ENCODE measurements at regions not wholly inside any gene's neighbourhood (a gene's known extent, or its start where the extent isn't known, plus 50 kb on each side); places are given as distances from the start of the nearest gene placed in this dataset.

GRCh38 chr18:71689416-71690160 lies 854.6 kb downstream of the CBLN2 start:
- DNase-seq, result no peak

DNA sequence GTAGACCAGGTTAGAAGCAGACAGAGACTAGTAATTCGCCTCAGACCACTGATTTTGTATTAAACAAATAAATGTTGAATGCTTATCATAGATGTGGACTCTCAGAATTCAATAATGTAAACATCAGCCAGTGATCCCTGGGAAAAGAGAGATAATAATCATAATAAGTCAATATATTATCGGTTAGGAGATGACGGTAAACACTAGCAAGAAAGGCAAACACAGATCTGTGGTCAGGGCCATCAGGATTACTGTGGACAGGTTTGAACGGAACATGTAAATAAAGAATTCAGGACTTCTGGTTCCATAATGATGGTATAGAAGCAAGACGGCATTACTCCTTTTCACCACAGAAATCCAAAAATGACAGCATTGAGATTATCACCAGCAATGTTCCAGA lies 861.6 kb downstream of the CBLN2 start:
- no peak for DNase-seq

DNA sequence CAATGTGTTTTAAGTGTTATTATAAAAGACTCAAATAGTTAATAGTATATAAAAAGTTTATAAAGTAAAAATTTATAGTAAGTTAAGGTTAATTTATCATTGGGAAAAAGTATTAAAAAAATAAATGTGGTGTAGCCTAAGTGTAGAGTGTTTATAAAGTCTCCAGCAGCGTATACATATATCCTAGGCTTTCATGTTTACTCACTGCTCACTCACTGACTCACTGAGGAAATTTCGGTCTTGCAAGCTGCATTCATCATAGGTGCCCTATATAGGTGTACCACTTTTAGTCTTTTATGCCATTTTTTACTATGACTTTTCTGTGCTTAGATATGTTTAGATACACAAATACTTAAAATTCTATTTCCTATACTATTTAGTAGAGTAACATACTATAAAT lies 866.0 kb downstream of the CBLN2 start:
- no peak for DNase-seq

GRCh38 chr18:71673954-71674353 lies 870.2 kb downstream of the CBLN2 start:
- DNase-seq, result no peak

DNA sequence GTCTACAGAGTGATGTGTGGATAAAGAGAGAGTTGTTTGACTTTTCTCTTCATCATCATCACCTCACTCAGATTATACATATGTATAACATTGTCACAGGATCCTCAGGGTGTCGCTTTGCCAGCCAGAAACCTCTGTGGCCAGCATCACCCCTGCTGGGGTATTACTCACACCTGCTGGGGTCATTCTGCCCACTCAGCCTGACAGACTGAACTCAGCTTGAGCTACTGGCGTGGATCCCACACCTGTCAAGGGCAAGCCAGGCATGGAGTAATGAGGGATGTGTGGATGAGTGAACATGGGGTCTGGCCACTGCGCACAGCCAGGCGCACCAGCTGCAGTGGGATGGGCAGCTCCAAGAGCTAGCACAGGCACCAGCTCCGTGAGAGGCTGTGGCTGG lies 870.6 kb downstream of the CBLN2 start:
- DNase-seq, result no peak

DNA sequence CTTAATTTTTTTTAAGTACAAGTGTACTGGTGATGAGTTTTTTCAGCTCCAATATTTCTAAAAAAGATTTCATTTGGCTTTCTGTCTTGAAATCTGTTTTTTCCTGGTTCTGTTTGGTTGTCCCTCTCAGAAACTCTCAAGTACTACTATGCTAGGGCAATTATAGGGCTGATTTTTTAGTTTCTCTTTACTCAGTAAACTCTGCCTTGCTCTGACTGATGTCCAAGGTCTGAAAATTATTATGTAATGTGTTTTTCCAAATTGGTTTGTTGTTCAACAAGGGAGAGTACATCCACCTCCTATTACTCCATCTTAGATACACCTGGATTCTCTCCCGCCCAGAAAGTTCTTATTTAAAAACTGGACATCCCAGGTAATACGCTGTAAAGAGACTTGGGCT lies 877.7 kb downstream of the CBLN2 start:
- no peak for DNase-seq

DNA sequence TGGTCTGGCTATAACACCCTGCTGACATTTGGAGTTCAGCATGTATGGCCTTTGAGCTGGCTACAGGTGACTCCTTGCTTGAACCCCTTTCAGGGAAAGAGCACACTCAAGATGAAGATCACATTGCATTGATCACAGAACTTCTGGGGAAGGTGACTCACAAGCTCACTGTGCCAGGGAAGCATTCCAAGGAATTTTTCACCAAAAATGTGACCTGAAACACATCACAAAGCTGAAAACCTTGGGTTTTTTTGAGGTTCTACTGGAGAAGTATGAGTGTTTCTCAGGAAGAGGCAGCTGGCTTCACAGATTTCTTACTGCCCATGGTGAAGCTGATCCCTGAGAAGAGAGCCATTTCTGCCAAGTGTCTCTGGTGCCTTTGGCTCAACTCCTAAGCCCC lies 879.0 kb downstream of the CBLN2 start:
- DNase-seq, result no peak

DNA sequence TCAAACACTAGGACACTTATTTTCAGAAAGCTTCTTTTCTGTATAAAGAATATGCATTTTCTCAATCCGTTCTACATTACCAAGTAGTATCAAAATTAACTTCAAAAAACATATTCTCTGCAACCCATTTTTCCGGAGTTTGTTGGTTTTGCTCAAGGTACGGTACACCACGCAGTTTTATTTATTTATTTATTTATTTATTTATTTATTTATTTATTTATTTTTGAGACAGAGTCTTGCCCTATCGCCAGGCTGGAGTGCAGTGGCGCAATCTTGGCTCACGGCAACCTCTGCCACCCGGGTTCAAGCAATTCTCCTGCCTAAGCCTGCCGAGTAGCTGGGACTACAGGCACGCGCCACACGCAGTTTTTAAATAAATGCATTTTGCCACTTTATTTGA lies 900.3 kb downstream of the CBLN2 start:
- no peak for DNase-seq

- DNase-seq, result no peak
Measured at GRCh38 chr18:71630696-71631095, 913.4 kb downstream of the CBLN2 start.

DNA sequence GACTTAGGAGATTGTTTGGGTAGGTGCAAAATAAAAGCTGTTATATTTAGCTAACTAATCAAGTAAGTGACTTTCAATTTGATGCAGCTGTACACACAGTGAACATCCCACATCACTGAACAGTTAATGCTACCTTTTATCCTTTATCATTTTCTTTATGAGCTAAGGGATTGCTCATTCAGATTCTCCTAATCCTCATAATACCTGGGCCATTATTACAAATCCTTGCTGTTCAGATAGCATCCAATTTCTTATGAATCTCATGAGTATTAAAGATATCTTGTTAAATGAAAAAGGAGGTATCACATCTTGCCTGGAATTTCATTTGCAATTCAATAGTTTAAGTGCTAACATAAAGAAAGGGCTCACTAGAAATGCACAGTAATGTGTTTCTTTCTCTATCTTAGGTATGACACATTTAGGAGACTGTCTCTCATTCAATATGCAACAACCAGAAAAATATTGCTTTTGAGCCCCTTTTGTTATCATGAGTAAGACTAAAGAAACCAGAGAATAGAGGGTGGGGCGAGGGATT lies 918.5 kb downstream of the CBLN2 start:
- no peak for DNase-seq

GRCh38 chr18:71598374-71598773 lies 945.8 kb downstream of the CBLN2 start:
- DNase-seq, result no peak

- DNase-seq, result no peak
Measured at GRCh38 chr18:71597219-71597618, 946.9 kb downstream of the CBLN2 start.

GRCh38 chr18:71583252-71583651 lies 960.9 kb downstream of the CBLN2 start:
- DNase-seq, result no peak

DNA sequence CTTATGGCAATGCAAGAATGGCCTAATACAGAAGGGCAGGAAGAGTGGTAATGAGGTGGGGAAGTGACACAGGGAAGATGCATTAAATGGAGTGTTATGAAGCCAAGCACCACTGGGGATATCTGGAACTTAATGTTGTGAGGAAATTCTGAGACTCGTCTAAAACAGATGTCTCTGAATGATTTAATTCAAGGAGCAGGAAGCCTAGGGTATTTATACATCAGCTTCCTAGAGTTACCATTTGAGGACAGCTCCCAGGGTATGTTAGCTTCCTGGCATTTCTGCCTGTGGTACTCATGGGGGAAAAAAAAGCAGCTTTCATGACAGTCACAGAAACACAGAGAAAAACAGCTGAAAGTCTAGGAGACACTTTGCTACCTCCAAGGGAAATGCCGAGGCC lies 989.5 kb downstream of the CBLN2 start:
- no peak for DNase-seq

DNA sequence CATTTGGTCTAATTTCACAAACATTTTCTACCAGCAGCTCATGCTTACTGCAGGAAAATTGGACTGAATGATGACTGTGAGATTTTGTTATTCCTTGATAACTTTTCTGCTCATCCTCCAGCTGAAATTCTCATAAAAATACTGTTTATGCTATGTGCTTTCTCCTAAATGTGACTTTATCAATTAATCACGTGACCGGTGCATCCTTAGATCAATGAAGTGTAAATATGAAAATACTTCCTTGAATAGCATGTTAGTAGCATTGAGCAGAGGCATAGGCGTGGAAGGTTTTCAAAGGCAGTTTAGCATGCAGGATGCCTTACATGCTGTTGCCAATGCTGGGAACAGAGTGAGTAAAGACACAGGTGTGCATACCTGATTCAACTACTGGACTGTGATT lies 1002.5 kb downstream of the CBLN2 start:
- DNase-seq, result no peak

DNA sequence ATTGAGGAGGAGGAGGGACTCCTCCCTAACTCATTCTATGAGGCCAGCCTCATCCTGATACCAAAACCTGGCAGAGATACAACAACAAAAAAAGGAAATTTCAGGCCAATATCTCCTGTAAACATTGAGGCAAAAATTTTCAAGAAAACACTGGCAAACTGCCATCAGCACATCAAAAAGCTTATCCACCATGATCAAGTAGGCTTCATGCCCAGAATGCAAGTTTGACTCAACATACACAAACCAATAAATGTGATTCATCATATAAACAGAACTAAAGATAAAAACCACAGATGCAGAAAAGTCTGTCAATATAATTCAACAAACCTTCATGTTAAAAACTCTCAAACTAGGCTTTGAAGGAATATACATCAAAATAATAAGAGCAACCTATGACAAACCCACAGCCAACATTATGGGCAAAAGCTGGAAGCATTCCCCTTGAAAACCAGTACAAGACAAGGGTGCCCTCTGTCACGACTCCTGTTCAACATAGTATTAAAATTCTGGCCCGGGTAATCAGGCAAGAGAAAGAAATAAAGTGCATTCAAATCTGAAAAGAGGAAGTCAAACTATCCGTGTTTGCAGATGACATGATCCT lies 1014.3 kb downstream of the CBLN2 start:
- DNase-seq, result no peak

- DNase-seq, result no peak
Measured at GRCh38 chr18:71523483-71524435, 1020.4 kb downstream of the CBLN2 start.

DNA sequence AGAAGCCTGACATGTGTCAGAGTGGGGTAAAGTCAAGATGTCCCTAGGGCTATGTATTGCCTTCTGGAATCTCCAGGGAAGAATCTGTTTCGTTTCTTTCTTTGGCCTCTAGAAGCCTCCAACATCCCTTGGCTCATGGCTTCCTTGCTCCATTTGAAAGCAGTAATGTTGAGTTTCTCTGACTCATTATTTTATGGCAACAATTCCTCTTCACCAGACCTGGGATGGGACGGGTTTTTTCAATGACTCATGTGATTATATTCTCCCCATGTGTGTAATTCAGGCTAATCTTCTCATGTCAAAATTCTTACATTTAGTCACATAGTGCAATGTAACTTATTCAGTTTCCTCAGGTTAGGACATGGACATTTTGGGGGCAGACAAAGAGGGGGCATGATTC lies 1038.6 kb downstream of the CBLN2 start:
- no peak for DNase-seq

GRCh38 chr18:71503222-71503621 lies 1040.9 kb downstream of the CBLN2 start:
- no peak for DNase-seq

- no peak for DNase-seq
Measured at GRCh38 chr18:71485611-71486010, 1058.5 kb downstream of the CBLN2 start.

- no peak for DNase-seq
Measured at GRCh38 chr18:71471963-71472725, 1072.0 kb downstream of the CBLN2 start.

DNA sequence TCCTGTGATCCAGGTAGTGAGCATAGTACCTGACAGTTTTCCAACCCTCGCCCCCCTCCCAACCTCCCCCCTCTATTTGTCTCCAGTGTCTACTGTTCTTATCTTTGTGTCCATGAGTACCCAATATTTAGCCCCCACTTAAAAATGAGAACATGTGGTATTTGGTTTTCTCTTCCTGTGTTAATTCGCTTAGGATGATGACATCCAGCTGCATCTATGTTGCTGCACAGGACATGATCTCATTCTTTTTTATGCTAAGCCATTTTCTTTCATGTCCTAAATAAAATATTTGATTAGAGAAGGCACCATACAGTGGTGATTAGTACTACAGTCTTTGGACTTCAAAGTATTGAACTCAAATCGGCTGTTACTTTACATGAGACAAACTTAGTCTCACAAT lies 1087.9 kb downstream of the CBLN2 start:
- DNase-seq, result no peak

DNA sequence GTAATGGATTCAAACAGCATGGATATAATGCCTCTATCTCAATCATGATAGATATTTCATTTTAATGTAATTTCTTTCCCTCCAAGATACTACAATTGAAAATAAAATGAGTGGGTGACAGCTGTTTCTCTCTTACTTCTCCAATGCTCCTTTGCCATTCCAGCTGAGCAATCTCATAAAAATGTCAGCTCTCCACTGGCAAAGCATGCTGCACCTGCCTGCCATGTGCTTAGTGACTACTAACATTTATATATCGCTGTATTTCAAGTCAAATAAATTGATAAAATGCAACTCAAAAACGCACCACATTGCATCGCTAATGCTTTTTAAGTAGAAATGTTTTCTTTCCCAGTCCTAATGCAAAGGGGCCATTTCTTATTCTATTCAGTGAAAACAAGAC lies 1093.9 kb downstream of the CBLN2 start:
- DNase-seq, result no peak
